A549 (cell line): ENCODE measurements at regions not wholly inside any gene's neighbourhood (a gene's known extent, or its start where the extent isn't known, plus 50 kb on each side); places are given as distances from the start of the nearest gene placed in this dataset.

Experiments
- ATAC-seq, 2 experiments: fragments of 200-7000 bp in 1 of 2; fragments of >200 bp in 1 of 2; cut with Nextera tagmentation in 1 of 2; cut with Tn5 transposase in 1 of 2; 3 replicates each; pipeline versions ENCODE4 v1.8.0 to v1.9.1; 2018 to 2020; ENCODE audit warnings: mild to moderate bottlenecking in 1 of 2, moderate library complexity in 1 of 2
- CTCF ChIA-PET: fragments of 300-600 bp; sonication (Branson Sonifier 250); formaldehyde crosslinking; extraction: SDS; loops from one replicate; lab custom pipeline; 2021; ENCODE audit warnings: antibody characterized with exemption, inconsistent platforms; lab: Yijun Ruan, JAX
- POLR2A ChIA-PET: fragments of 350-600 bp; formaldehyde crosslinking; extraction: SDS; loops from one replicate; lab custom pipeline; 2021; ENCODE audit warnings: antibody characterized with exemption, inconsistent platforms; lab: Yijun Ruan, JAX
- DNase-seq, 2 experiments: peaks; one replicate each; pipeline versions ENCODE4 v3.0.0 to v3.0.0-alpha.2; 2011 to 2016; ENCODE audit warnings: low read depth in 1 of 2, low spot score in 1 of 2
- FAIRE-seq: peaks from 2 replicates; lab custom pipeline; 2011; peaks lifted over from hg19 to GRCh38; lab: Jason Lieb, UNC
- H3K27ac ChIP-seq, 2 experiments: fragments of >200 bp; sonication (Bioruptor Twin); formaldehyde crosslinking; 3 replicates each; pipeline ENCODE4 v1.5.1; 2016 to 2017
- H3K4me1 ChIP-seq: fragments of >200 bp; sonication (Bioruptor Twin); formaldehyde crosslinking; 3 replicates; pipeline ENCODE4 v1.6.1; 2016
- H3K4me2 ChIP-seq: fragments of >200 bp; sonication (Bioruptor Twin); formaldehyde crosslinking; 3 replicates; pipeline ENCODE4 v1.6.1; 2016
- H3K4me3 ChIP-seq: fragments of >200 bp; sonication (Bioruptor Twin); formaldehyde crosslinking; 3 replicates; pipeline ENCODE4 v1.5.1; 2016
- H3K9me3 ChIP-seq: fragments of >200 bp; sonication (Bioruptor Twin); formaldehyde crosslinking; 3 replicates; pipeline ENCODE4 v1.6.1; 2016
- ATOH8 ChIP-seq: fragments of 250-450 bp; sonication (Bioruptor Pico); IDR thresholded peaks from 2 replicates; pipeline ENCODE4 v1.5.0; 2020; ENCODE audit warnings: low read depth, mild to moderate bottlenecking, moderate library complexity
- CBX2 ChIP-seq: fragments of 200-600 bp; sonication (generic); IDR thresholded peaks from 2 replicates; pipeline ENCODE4 v1.6.1; 2016; ENCODE audit warnings: low read depth, mild to moderate bottlenecking, borderline replicate concordance
- EHF ChIP-seq: fragments of 250-450 bp; sonication (Bioruptor Pico); IDR thresholded peaks from 2 replicates; pipeline ENCODE4 v1.5.0; 2020; ENCODE audit warnings: mild to moderate bottlenecking
- ELK1 ChIP-seq: fragments of 150-350 bp; IDR thresholded peaks from 2 replicates; pipeline ENCODE4 v1.6.1; 2014; ENCODE audit warnings: low read depth, mild to moderate bottlenecking, low read length
- FOSB ChIP-seq: fragments of 250-450 bp; sonication (Bioruptor Pico); IDR thresholded peaks from 2 replicates; pipeline ENCODE4 v1.5.0; 2020; ENCODE audit warnings: mild to moderate bottlenecking, moderate library complexity
- FOSL2 ChIP-seq, 2 experiments: fragments of 450-650 bp in 1 of 2; fragments of >200 bp in 1 of 2; sonication (Bioruptor Twin) in 1 of 2; formaldehyde crosslinking; IDR thresholded peaks; 2 replicates each; pipeline versions ENCODE4 v1.5.0 to v1.6.1; 2016 to 2020; ENCODE audit warnings: mild to moderate bottlenecking in 1 of 2, moderate library complexity in 1 of 2
- FOXS1 ChIP-seq: fragments of 250-450 bp; sonication (Bioruptor Pico); IDR thresholded peaks from 2 replicates; pipeline ENCODE4 v1.5.0; 2020; ENCODE audit warnings: mild to moderate bottlenecking, moderate library complexity
- GATA3 ChIP-seq: IDR thresholded peaks from 2 replicates; pipeline ENCODE4 v1.6.1; 2012; ENCODE audit warnings: borderline replicate concordance
- HES2 ChIP-seq: fragments of >200 bp; sonication (Bioruptor Twin); formaldehyde crosslinking; IDR thresholded peaks from 2 replicates; pipeline ENCODE4 v1.6.1; 2016
- KDM1A ChIP-seq: fragments of 200-600 bp; sonication (generic); IDR thresholded peaks from 2 replicates; pipeline ENCODE4 v1.6.1; 2016; ENCODE audit warnings: low read depth, mild to moderate bottlenecking
- KDM5A ChIP-seq: fragments of 200-600 bp; sonication (generic); IDR thresholded peaks from 2 replicates; pipeline ENCODE4 v1.6.1; 2016; ENCODE audit warnings: antibody characterized with exemption, mild to moderate bottlenecking
- MAFK ChIP-seq: fragments of 450-650 bp; IDR thresholded peaks from 2 replicates; pipeline ENCODE4 v1.6.1; 2014; ENCODE audit not compliant: partially characterized antibody
- MAZ ChIP-seq: fragments of 150-350 bp; IDR thresholded peaks from 2 replicates; pipeline ENCODE4 v1.6.1; 2014; ENCODE audit warnings: antibody characterized with exemption, low read depth, low read length, borderline replicate concordance
- NPAS2 ChIP-seq: fragments of 250-450 bp; sonication (Bioruptor Pico); IDR thresholded peaks from 2 replicates; pipeline ENCODE4 v1.8.0; 2022; ENCODE audit warnings: mild to moderate bottlenecking, moderate library complexity, borderline replicate concordance
- PBX3 ChIP-seq: IDR thresholded peaks from 2 replicates; pipeline ENCODE4 v1.6.1; 2012
- RAD21 ChIP-seq, 2 experiments: fragments of >200 bp in 1 of 2; sonication (Bioruptor Twin) in 1 of 2; formaldehyde crosslinking in 1 of 2; IDR thresholded peaks in 1 of 2; conservative IDR thresholded peaks in 1 of 2; 2 replicates in 1 of 2; 3 replicates in 1 of 2; pipeline ENCODE4 v1.6.1; 2012 to 2018; ENCODE audit warnings: inconsistent platforms in 1 of 2
- RNF2 ChIP-seq: fragments of 200-600 bp; sonication (generic); IDR thresholded peaks from 2 replicates; pipeline ENCODE4 v1.6.1; 2016; ENCODE audit warnings: low read depth, mild to moderate bottlenecking, antibody characterized with exemption, moderate library complexity, borderline replicate concordance
- ZFP36 ChIP-seq: fragments of 450-650 bp; IDR thresholded peaks from 2 replicates; pipeline ENCODE4 v1.6.1; 2014; ENCODE audit warnings: borderline replicate concordance; ENCODE audit not compliant: partially characterized antibody
- WGBS: methylation state at CpG from one replicate; pipeline ENCODE4 v1.1.6; 2017; ENCODE audit errors: missing lambda C conversion rate; 5-methylcytosine and 5-hydroxymethylcytosine counted together

- TF ChIP-seq ZFP36, result peak; percentile 63
- TF ChIP-seq MAFK, result no peak
- no peak for TF ChIP-seq FOSL2 (IDR thresholded peaks at IDR 0.05)
- no peak for TF ChIP-seq FOSL2 (CRISPR knock-in tag; IDR thresholded peaks at IDR 0.05)
- DNase-seq (no peak), FAIRE-seq (no peak), ATAC-seq (no peak)
- no peak overlapping the region for H3K4me2 ChIP-seq
- no peak overlapping the region for H3K4me3 ChIP-seq
- no peak overlapping the region for H3K27ac ChIP-seq
- ChIA-PET POLR2A (no interaction called here), CTCF (no interaction called here)
- no peaks in the 10 kb centered on the region for H3K9me3 ChIP-seq
- WGBS, result 42% methylated on average over 3 of the region's 3 CpGs
- no peaks in the 10 kb centered on the region for H3K4me1 ChIP-seq
Observed at GRCh38 chrX:94635003-94635402, 961.0 kb downstream of the FAM133A start.

GRCh38 chrX:94645726-94646125 is 971.7 kb downstream of the FAM133A start:
- no peak for FAIRE-seq
- Histone ChIP-seq H3K4me1 (no peaks in the 10 kb centered on the region), H3K9me3 (no peaks in the 10 kb centered on the region)
- no peak for ATAC-seq
- TF ChIP-seq RNF2, result no peak
- peak; percentile 77 for TF ChIP-seq MAFK
- TF ChIP-seq, all 56 proteins: peak for 1
- Histone ChIP-seq H3K4me3 (no peak overlapping the region), H3K4me2 (no peak overlapping the region), H3K27ac (no peak overlapping the region)
- ChIA-PET POLR2A (no interaction called here), CTCF (no interaction called here)
- DNase-seq, result no peak
- 19% methylated on average over 2 of the region's 2 CpGs for WGBS

GRCh38 chrX:94655180-94655579 is 981.2 kb downstream of the FAM133A start:
- Histone ChIP-seq H3K4me3 (no peak overlapping the region), H3K4me2 (no peak overlapping the region), H3K4me1 (no peaks in the 10 kb centered on the region), H3K9me3 (no peaks in the 10 kb centered on the region), H3K27ac (no peak overlapping the region)
- DNase-seq, result no peak
- POLR2A ChIA-PET, result no interaction called here
- FAIRE-seq, result no peak
- 12% methylated on average over 1 of the region's 1 CpG for WGBS
- no peak for TF ChIP-seq MAZ
- no peak for TF ChIP-seq NPAS2 (CRISPR knock-in tag)
- no peak for TF ChIP-seq ATOH8 (CRISPR knock-in tag)
- TF ChIP-seq PBX3, result no peak
- no peak for ATAC-seq
- CTCF ChIA-PET, result no interaction called here

- ChIA-PET CTCF (no interaction called here), POLR2A (no interaction called here)
- Histone ChIP-seq H3K27ac (no peak overlapping the region), H3K4me3 (no peak overlapping the region), H3K4me1 (no peaks in the 10 kb centered on the region), H3K9me3 (no peaks in the 10 kb centered on the region), H3K4me2 (no peak overlapping the region)
- ATAC-seq, result no peak
- no peak for DNase-seq
- TF ChIP-seq FOSB (CRISPR knock-in tag) (no peak), FOSL2 (IDR thresholded peaks at IDR 0.05) (no peak), FOSL2 (CRISPR knock-in tag; IDR thresholded peaks at IDR 0.05) (no peak), RAD21 (conservative IDR thresholded peaks at IDR 0.05 in 1 of 2, IDR thresholded peaks at IDR 0.05 in 1 of 2) (no peak), FOXS1 (CRISPR knock-in tag) (no peak), CBX2 (no peak), KDM1A (no peak), HES2 (no peak), GATA3 (no peak), MAZ (no peak), MAFK (no peak), ELK1 (no peak), KDM5A (no peak), EHF (CRISPR knock-in tag) (no peak)
- no peak for FAIRE-seq
Observed at GRCh38 chrX:94662689-94663088, 988.7 kb downstream of the FAM133A start.
